ENCODE measurements at regions not wholly inside any gene's neighbourhood (a gene's known extent, or its start where the extent isn't known, plus 50 kb on each side); places are given as distances from the start of the nearest gene placed in this dataset.

DNA sequence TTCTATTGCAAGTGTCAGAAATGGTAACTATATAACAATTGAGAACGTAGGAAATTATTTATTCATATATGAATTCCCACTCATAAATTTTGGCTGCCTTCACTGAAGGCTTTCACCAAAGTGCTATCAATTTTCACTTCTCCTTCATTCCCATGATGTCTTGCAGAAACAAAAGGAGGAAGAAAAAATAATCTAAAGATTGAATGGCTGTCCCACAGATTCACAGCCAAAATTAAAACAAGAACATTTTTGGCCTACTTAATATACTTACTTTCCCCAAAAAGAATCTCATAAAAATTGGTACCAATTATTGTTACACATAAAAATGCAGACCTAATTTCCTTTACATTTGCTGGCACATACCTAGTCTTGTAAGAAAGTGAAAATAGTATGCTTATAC, 616.1 kb downstream of the CD109 start:
- DNase-seq (ENCODE audit: low spot score), result no peak
- no peaks in the 10 kb centered on the region for H3K36me3 ChIP-seq
- no peaks in the 10 kb centered on the region for H3K9me3 ChIP-seq
- no peaks in the 10 kb centered on the region for H3K27me3 ChIP-seq (replicated peaks; ENCODE audit: insufficient read depth)
- ATAC-seq (ENCODE audit: insufficient number of reproducible peaks, low FRiP score, low read depth), result no peak
- H3K4me3 ChIP-seq, result no peak overlapping the region
- H3K4me1 ChIP-seq (ENCODE audit: control insufficient read depth in 1 of 2, low read depth in 2 of 2), result no peaks in the 10 kb centered on the region
- TF ChIP-seq, protein P1, sequence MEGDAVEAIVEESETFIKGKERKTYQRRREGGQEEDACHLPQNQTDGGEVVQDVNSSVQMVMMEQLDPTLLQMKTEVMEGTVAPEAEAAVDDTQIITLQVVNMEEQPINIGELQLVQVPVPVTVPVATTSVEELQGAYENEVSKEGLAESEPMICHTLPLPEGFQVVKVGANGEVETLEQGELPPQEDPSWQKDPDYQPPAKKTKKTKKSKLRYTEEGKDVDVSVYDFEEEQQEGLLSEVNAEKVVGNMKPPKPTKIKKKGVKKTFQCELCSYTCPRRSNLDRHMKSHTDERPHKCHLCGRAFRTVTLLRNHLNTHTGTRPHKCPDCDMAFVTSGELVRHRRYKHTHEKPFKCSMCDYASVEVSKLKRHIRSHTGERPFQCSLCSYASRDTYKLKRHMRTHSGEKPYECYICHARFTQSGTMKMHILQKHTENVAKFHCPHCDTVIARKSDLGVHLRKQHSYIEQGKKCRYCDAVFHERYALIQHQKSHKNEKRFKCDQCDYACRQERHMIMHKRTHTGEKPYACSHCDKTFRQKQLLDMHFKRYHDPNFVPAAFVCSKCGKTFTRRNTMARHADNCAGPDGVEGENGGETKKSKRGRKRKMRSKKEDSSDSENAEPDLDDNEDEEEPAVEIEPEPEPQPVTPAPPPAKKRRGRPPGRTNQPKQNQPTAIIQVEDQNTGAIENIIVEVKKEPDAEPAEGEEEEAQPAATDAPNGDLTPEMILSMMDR (IDR thresholded peaks at IDR 0.05), result no peak
- no peak overlapping the region for H3K27ac ChIP-seq

DNA sequence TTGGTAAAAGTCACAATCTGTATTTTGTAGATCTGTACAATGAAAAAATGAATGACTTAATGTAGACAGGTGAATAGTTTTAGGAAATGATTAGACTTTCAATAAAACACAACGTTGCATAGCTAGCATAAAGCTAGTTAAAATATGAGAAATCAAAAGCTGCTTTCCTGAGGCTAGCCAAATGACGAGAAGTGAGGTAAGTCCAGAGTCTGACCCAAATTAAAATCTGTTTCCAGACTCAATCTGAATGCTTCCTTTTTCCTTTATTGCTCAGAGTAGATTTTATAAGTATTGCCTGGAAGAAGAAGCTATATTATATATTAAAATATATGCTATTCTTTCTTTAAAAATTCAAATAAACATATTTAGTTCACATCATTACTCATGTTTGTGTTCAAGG, 615.4 kb downstream of the CD109 start:
- H3K36me3 ChIP-seq, result no peaks in the 10 kb centered on the region
- TF ChIP-seq, protein P1 (IDR thresholded peaks at IDR 0.05), result no peak
- no peaks in the 10 kb centered on the region for H3K9me3 ChIP-seq
- DNase-seq (ENCODE audit: low spot score) (no peak), ATAC-seq (ENCODE audit: insufficient number of reproducible peaks, low FRiP score, low read depth) (no peak)
- no peak overlapping the region for H3K4me3 ChIP-seq
- no peak overlapping the region for H3K27ac ChIP-seq
- no peaks in the 10 kb centered on the region for H3K27me3 ChIP-seq (replicated peaks; ENCODE audit: insufficient read depth)
- H3K4me1 ChIP-seq (ENCODE audit: control insufficient read depth in 1 of 2, low read depth in 2 of 2), result no peaks in the 10 kb centered on the region

DNA sequence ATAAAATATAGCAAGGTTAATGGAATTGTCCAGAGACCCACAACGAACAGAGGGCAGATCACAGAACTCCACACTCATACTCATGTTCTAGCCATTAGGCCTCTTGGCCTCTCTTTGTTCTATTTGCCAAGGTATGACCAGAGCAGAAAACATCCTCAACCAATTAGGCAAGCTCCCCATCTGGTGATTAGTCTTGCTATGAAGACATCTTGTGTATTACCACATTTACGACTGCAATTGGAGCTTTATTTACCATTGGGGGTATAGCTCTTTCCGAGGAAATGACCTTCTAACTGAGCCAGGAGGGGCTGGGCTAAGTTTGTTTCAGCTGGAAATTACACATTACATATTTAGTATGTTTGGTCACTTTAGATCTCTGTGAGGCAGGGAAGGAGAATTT, 593.9 kb downstream of the CD109 start:
- no peak overlapping the region for H3K27ac ChIP-seq
- H3K9me3 ChIP-seq, result no peaks in the 10 kb centered on the region
- H3K4me3 ChIP-seq, result no peak overlapping the region
- TF ChIP-seq, protein P1 (IDR thresholded peaks at IDR 0.05), result no peak
- H3K4me1 ChIP-seq (ENCODE audit: control insufficient read depth in 1 of 2, low read depth in 2 of 2), result no peaks in the 10 kb centered on the region
- H3K36me3 ChIP-seq, result no peaks in the 10 kb centered on the region
- DNase-seq (ENCODE audit: low spot score), result no peak
- no peaks in the 10 kb centered on the region for H3K27me3 ChIP-seq (replicated peaks; ENCODE audit: insufficient read depth)
- no peak for ATAC-seq (ENCODE audit: insufficient number of reproducible peaks, low FRiP score, low read depth)

DNA sequence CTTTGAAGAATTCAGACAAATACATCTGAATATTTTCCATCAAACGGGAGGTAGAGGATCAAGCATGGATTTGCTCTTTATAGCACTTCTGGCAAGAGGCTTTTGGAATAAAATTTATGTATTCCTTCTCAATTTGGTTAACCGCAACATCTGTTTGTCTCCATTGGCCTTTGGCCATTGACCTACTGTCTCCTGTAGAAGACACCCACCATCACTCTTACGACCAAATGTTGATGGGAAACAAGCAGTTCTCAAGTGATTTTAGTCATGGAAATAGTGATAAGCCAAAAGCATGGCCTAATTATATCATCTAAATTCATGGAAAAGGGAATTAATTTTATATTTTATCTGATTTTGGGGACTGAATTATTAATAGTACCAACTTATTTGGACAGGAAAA, 591.9 kb downstream of the CD109 start:
- no peaks in the 10 kb centered on the region for H3K4me1 ChIP-seq (ENCODE audit: control insufficient read depth in 1 of 2, low read depth in 2 of 2)
- no peaks in the 10 kb centered on the region for H3K27me3 ChIP-seq (replicated peaks; ENCODE audit: insufficient read depth)
- H3K27ac ChIP-seq, result no peak overlapping the region
- TF ChIP-seq, protein P1 (IDR thresholded peaks at IDR 0.05), result no peak
- H3K4me3 ChIP-seq, result no peak overlapping the region
- DNase-seq (ENCODE audit: low spot score) (no peak), ATAC-seq (ENCODE audit: insufficient number of reproducible peaks, low FRiP score, low read depth) (no peak)
- H3K36me3 ChIP-seq, result no peaks in the 10 kb centered on the region
- no peaks in the 10 kb centered on the region for H3K9me3 ChIP-seq

DNA sequence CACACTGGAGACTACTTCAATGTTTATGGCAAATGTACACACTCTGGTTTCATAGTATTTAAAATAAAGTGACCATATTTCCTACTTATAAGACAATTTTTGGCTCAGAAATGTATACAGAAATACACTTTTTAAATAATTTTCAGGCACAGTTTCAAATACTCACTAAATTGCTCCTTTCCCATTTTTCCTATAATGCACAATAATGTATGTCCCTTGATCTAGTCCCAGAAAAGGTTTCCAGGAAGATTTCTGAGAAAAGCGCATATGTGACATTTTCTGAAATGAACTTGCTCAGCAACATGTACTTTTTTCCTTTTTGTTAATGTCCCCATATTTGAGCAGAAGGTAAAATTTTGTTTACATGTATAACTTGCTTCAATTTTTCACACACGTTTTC, 591.4 kb downstream of the CD109 start:
- H3K9me3 ChIP-seq, result no peaks in the 10 kb centered on the region
- ATAC-seq (ENCODE audit: insufficient number of reproducible peaks, low FRiP score, low read depth), result no peak
- TF ChIP-seq, protein P1 (IDR thresholded peaks at IDR 0.05), result no peak

More for the DNA sequence above, 591.4 kb downstream of the CD109 start:
- no peak for DNase-seq (ENCODE audit: low spot score)
- H3K4me3 ChIP-seq, result no peak overlapping the region
- no peaks in the 10 kb centered on the region for H3K4me1 ChIP-seq (ENCODE audit: control insufficient read depth in 1 of 2, low read depth in 2 of 2)
- H3K27ac ChIP-seq, result no peak overlapping the region
- no peaks in the 10 kb centered on the region for H3K27me3 ChIP-seq (replicated peaks; ENCODE audit: insufficient read depth)
- no peaks in the 10 kb centered on the region for H3K36me3 ChIP-seq

All from thoracic aorta (tissue), 2 donors.